ENCODE measurements at regions not wholly inside any gene's neighbourhood (a gene's known extent, or its start where the extent isn't known, plus 50 kb on each side); places are given as distances from the start of the nearest gene placed in this dataset.

DNA sequence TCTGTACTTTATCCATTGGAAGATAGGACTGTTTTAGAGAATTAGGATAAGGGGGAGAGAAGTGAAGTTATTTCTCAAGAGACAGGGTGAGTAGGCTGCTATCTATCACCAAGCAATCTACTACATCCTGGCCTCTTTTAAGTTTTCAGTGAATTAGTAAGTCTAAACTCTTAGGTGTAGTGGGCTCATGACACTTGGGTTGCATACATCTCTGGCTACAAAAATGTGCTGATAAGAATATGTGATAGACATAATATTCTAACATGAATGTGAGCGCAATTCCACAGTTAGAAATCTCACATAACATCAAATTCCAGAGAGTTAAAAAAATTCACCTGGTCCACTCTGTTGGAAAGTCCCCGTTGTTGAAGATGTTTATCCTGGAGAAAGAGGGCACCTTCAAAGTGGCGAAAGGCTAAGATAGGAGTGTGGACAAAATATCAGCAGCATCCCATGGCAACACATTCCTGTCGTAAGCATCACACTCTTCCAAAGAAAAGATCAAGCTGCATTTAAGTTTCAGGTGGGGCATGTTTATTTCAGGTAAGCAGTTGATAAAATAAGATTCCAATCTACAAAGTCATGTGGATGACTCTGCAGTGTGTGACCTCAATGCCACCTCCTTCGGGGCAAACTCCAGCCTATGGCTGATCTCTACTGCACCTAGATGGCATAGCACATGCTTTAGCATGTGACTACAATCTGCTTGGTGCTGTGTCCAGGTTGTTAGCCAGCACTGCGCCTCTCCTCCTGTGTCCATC, 111.7 kb upstream of the NEDD9 start:
- TF ChIP-seq, protein P1, sequence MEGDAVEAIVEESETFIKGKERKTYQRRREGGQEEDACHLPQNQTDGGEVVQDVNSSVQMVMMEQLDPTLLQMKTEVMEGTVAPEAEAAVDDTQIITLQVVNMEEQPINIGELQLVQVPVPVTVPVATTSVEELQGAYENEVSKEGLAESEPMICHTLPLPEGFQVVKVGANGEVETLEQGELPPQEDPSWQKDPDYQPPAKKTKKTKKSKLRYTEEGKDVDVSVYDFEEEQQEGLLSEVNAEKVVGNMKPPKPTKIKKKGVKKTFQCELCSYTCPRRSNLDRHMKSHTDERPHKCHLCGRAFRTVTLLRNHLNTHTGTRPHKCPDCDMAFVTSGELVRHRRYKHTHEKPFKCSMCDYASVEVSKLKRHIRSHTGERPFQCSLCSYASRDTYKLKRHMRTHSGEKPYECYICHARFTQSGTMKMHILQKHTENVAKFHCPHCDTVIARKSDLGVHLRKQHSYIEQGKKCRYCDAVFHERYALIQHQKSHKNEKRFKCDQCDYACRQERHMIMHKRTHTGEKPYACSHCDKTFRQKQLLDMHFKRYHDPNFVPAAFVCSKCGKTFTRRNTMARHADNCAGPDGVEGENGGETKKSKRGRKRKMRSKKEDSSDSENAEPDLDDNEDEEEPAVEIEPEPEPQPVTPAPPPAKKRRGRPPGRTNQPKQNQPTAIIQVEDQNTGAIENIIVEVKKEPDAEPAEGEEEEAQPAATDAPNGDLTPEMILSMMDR (IDR thresholded peaks at IDR 0.05): no peak
- TF ChIP-seq POLR2A (IDR thresholded peaks at IDR 0.05): no peak
- TF ChIP-seq EP300 (IDR thresholded peaks at IDR 0.05): no peak
